Peyer's patch (tissue), 4 donors: ENCODE measurements at regions not wholly inside any gene's neighbourhood (a gene's known extent, or its start where the extent isn't known, plus 50 kb on each side); places are given as distances from the start of the nearest gene placed in this dataset.
"Not testable (repeated sequence)": the region's sequence is repeated elsewhere in the genome, so short reads cannot be mapped to it uniquely, and the experiment has no call there.

Source experiments
- DNase-seq, 3 donors: peaks; one replicate each; pipeline ENCODE4 v3.0.0-alpha.2; 2017 to 2019
- H3K27ac ChIP-seq, 4 donors: fragments of 200-600 bp; sonication (generic); one replicate each; pipeline ENCODE4 v1.5.1; 2016 to 2019
- H3K27me3 ChIP-seq, 2 donors: fragments of 200-600 bp; sonication (generic); one replicate each; pipeline ENCODE4 v1.5.1; 2019
- H3K36me3 ChIP-seq, 3 donors: fragments of 200-600 bp; sonication (generic); one replicate each; pipeline ENCODE4 v1.5.1; 2016 to 2019
- H3K4me1 ChIP-seq, 4 donors: fragments of 200-600 bp; sonication (generic); one replicate each; pipeline ENCODE4 v1.5.1; 2016 to 2019
- H3K4me3 ChIP-seq, 4 donors: fragments of 200-600 bp; sonication (generic); 1 replicate in 3 of 4; 2 replicates in 1 of 4; pipeline ENCODE4 v1.5.1; 2016 to 2019; ENCODE audit warnings: mild to moderate bottlenecking in 1 of 4
- H3K9me3 ChIP-seq, 4 donors: fragments of 200-600 bp; sonication (generic); one replicate each; pipeline ENCODE4 v1.5.1; 2016 to 2019; ENCODE audit warnings: mild to moderate bottlenecking in 1 of 4
- POLR2A ChIP-seq, 2 donors: fragments of 450-650 bp; IDR thresholded peaks; one replicate each; pipeline ENCODE4 v1.5.1; 2017; ENCODE audit warnings: antibody characterized with exemption in 2 of 2, mild to moderate bottlenecking in 2 of 2, moderate library complexity in 2 of 2
- TF ChIP-seq, protein P1 (sequence below), 6 experiments: fragments of 450-650 bp in 4 of 6; fragments of 200-600 bp in 2 of 6; sonication (generic) in 1 of 6; IDR thresholded peaks; one replicate each; pipeline ENCODE4 v1.5.1; 2017 to 2019; ENCODE audit warnings: antibody characterized with exemption in 6 of 6, mild to moderate bottlenecking in 3 of 6, moderate library complexity in 1 of 6

DNA sequence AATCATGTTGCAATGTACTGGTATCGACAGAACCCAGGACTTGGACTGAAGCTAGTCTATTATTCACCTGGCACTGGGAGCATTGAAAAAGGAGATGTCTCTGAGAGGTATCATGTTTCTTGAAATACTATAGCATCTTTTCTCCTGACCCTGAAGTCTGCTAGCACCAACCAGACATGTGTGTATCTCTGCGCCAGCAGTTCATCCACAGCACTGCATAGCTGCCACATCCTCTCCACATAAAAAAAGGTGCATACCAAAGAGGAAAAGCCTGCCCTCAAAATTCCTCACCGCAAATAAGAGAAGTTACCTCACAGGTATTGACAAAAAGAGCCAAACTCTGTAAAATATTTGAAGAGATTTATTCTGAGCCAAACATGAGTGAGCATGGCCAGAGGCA, 99.5 kb upstream of the PRSS3 start:
- TF ChIP-seq, protein P1, sequence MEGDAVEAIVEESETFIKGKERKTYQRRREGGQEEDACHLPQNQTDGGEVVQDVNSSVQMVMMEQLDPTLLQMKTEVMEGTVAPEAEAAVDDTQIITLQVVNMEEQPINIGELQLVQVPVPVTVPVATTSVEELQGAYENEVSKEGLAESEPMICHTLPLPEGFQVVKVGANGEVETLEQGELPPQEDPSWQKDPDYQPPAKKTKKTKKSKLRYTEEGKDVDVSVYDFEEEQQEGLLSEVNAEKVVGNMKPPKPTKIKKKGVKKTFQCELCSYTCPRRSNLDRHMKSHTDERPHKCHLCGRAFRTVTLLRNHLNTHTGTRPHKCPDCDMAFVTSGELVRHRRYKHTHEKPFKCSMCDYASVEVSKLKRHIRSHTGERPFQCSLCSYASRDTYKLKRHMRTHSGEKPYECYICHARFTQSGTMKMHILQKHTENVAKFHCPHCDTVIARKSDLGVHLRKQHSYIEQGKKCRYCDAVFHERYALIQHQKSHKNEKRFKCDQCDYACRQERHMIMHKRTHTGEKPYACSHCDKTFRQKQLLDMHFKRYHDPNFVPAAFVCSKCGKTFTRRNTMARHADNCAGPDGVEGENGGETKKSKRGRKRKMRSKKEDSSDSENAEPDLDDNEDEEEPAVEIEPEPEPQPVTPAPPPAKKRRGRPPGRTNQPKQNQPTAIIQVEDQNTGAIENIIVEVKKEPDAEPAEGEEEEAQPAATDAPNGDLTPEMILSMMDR (IDR thresholded peaks at IDR 0.05) = no peak
- no peak for TF ChIP-seq POLR2A (IDR thresholded peaks at IDR 0.05)
- Histone ChIP-seq H3K27me3 (no peaks in the 10 kb centered on the region), H3K4me3 (no peak overlapping the region), H3K27ac (no peak overlapping the region), H3K9me3 (no peaks in the 10 kb centered on the region), H3K36me3 (no peaks in the 10 kb centered on the region), H3K4me1 (no peaks in the 10 kb centered on the region)
- no peak for DNase-seq

DNA sequence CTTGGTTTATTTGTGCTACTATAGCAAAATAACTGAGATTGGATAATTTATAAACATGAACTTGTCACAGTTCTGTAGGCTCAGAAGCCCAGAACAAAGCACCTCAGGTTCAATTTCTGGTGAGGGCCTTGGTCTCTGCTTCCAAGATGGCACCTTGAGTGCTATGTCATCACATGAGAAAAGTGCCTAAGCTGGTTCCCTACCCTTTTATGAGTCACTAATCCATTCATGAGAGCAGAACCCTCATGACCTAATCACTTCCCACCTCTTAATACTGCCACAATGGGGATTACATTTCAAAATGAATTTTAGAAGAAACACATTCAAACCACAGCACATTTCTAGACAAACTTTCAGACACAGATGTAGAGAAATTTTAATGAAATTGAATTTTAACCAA, 98.2 kb upstream of the PRSS3 start:
- DNase-seq = no peak
- TF ChIP-seq POLR2A (IDR thresholded peaks at IDR 0.05) = no peak
- TF ChIP-seq, protein P1 (IDR thresholded peaks at IDR 0.05) = no peak

DNA sequence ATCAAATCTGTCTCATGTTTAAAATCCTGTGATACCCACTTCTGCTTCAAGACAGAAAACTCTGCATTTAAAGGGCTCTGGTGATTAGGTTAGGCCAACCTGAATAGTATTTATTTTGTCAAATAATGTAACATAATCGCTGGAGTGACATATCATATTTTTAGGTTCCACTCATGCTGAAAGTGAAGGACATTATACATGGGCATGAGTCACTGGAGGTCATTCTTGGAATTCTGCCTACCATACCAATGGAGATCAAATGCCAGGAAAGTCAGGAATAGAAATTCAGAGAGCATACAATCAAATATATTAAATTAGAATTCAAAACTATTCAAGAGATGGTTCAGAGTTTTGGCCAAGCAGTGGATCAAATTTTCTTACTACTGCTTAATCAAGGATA, 97.1 kb upstream of the PRSS3 start:
- H3K36me3 ChIP-seq = no peaks in the 10 kb centered on the region
- TF ChIP-seq POLR2A (IDR thresholded peaks at IDR 0.05) = no peak
- TF ChIP-seq, protein P1 (IDR thresholded peaks at IDR 0.05) = no peak
- H3K27me3 ChIP-seq = no peaks in the 10 kb centered on the region
- H3K9me3 ChIP-seq = no peaks in the 10 kb centered on the region
- H3K4me1 ChIP-seq = no peaks in the 10 kb centered on the region
- no peak overlapping the region for H3K27ac ChIP-seq
- no peak overlapping the region for H3K4me3 ChIP-seq
- no peak for DNase-seq

More for the DNA sequence above, 98.2 kb upstream of the PRSS3 start:
- Histone ChIP-seq H3K36me3 (no peaks in the 10 kb centered on the region), H3K4me3 (no peak overlapping the region), H3K4me1 (no peaks in the 10 kb centered on the region), H3K27ac (no peak overlapping the region), H3K27me3 (no peaks in the 10 kb centered on the region), H3K9me3 (no peaks in the 10 kb centered on the region)

DNA sequence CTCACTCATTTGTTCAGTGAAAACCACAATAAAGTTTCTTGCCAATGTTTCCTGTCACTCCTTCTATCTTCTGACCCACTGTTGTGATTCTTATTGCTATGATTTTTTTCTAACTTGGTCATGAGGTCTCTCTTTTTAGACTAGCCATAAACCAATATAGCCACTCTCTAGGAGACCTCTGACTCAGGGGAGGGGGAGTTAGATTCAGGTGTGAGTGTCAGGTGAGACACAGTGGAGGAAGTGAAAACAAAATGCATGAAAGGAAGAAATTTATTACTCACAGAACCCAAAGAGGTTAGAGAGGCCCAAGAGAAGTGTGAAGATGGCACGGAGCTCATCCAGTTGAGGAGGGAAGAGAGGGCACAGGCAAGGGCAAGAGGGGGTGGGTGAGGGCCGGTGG, 94.4 kb upstream of the PRSS3 start:
- H3K9me3 ChIP-seq, H3K27me3 ChIP-seq, H3K4me3 ChIP-seq, H3K36me3 ChIP-seq, H3K27ac ChIP-seq, H3K4me1 ChIP-seq, DNase-seq: not testable (repeated sequence)

DNA sequence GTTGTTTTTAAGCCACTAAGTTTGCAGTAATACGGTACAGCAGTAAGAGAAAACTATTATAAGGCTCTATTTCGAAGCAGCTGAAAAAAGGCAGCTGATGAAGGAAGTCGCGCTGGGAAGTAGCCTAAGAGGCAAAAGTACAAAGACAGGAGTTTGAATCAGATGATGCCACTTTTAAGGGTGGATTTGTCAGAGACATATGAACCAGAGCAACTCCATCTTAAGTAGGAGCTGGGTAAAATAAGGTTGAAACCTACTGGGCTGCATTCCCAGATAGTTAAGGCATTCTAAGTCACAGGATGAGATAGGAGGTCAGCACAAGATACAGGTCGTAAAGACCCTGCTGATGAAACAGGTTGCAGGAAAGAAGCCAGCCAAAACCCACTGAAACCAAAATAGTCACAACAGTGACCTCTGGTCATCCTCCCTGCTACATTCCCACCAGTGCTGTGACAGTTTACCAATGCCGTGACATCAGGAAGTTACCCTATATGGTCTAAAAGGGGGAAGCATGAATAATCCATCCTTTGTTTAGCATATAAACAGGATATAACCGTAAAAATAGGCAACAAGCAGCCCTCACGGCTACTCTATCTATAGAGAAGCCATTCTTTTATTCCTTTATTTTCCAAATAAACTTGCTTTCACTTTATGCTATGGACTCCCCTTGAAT, 91.8 kb upstream of the PRSS3 start:
- Histone ChIP-seq H3K36me3 (no peaks in the 10 kb centered on the region), H3K4me1 (no peaks in the 10 kb centered on the region), H3K4me3 (no peak overlapping the region), H3K27ac (no peak overlapping the region), H3K9me3 (no peaks in the 10 kb centered on the region), H3K27me3 (no peaks in the 10 kb centered on the region)
- DNase-seq = no peak
- TF ChIP-seq, protein P1 (IDR thresholded peaks at IDR 0.05) = no peak
- no peak for TF ChIP-seq POLR2A (IDR thresholded peaks at IDR 0.05)

DNA sequence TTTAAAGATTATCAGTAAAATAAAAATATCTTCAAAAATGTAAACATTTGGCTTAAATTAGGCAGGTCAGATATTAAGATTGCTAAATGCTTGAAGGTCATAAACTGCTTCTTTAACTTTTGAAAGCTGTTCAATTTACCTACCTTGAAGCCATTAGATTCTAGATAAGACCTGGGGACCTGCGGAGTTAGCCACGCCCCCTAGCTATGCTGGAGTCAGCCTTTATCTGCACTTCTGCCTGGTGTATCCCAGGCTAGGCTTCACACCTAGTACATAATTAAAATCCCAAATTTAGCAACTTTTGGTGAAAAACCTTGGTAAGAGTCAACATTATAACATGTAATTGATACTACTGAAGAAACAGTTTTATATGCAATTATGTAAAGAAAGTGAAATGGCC, 89.9 kb upstream of the PRSS3 start:
- not testable (repeated sequence) for H3K27ac ChIP-seq, H3K27me3 ChIP-seq, H3K9me3 ChIP-seq, DNase-seq, H3K4me3 ChIP-seq, H3K4me1 ChIP-seq, H3K36me3 ChIP-seq

DNA sequence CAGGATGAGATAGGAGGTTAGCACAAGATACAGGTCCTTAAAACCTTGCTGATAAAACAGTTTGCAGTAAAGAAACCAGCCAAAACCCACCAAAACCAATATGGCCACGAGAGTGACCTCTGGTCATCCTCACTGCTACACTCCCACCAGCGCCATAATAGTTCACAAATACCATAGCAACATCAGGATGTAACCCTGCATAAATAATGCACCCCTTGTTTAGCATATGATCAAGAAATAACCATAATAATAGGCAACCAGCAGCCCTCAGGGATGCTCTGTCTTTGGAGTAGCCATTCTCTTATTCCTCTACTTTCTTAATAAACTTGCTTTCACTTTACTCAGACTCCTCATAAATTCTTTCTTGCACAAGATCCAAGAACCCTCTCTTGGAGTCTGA, 86.9 kb upstream of the PRSS3 start:
- Histone ChIP-seq H3K4me3 (no peak overlapping the region), H3K36me3 (no peaks in the 10 kb centered on the region)
- TF ChIP-seq, protein P1 (IDR thresholded peaks at IDR 0.05) = no peak
- TF ChIP-seq POLR2A (IDR thresholded peaks at IDR 0.05) = no peak

More for the DNA sequence above, 86.9 kb upstream of the PRSS3 start:
- no peak for DNase-seq
- H3K9me3 ChIP-seq = no peaks in the 10 kb centered on the region
- no peak overlapping the region for H3K27ac ChIP-seq
- H3K27me3 ChIP-seq = no peaks in the 10 kb centered on the region
- no peaks in the 10 kb centered on the region for H3K4me1 ChIP-seq
